ENCODE measurements at regions not wholly inside any gene's neighbourhood (a gene's known extent, or its start where the extent isn't known, plus 50 kb on each side); places are given as distances from the start of the nearest gene placed in this dataset.

DNA sequence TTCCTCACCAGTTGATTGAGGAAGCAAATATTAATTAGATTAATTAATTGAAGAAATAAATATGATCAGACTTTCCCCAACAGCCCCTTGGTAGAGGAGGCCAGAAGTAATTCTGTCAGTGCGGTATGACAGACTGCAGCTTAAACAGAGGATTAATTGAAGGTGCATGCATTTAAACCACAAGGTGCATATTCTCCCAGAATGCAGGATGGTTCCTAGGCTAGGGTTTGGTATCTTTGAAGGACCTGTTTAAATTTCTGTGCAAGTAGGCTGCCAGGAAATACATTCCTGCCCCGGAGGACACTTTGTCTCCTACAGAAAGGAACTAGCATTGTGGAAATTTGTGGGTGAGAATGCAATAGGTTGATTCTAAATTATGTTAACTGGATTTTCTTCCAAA is 50.5 kb upstream of the PALM2AKAP2 start:
- no peak for DNase-seq (ENCODE audit: low spot score in 2 of 2)
- Histone ChIP-seq H3K36me3 (no peaks in the 10 kb centered on the region), H3K27me3 (no peaks in the 10 kb centered on the region), H3K4me3 (no peak overlapping the region), H3K27ac (no peak overlapping the region), H3K4me1 (peaks cover 0 to 5% of the 10 kb centered on the region in 2 donors), H3K9me3 (no peaks in the 10 kb centered on the region)
- TF ChIP-seq, protein P1, sequence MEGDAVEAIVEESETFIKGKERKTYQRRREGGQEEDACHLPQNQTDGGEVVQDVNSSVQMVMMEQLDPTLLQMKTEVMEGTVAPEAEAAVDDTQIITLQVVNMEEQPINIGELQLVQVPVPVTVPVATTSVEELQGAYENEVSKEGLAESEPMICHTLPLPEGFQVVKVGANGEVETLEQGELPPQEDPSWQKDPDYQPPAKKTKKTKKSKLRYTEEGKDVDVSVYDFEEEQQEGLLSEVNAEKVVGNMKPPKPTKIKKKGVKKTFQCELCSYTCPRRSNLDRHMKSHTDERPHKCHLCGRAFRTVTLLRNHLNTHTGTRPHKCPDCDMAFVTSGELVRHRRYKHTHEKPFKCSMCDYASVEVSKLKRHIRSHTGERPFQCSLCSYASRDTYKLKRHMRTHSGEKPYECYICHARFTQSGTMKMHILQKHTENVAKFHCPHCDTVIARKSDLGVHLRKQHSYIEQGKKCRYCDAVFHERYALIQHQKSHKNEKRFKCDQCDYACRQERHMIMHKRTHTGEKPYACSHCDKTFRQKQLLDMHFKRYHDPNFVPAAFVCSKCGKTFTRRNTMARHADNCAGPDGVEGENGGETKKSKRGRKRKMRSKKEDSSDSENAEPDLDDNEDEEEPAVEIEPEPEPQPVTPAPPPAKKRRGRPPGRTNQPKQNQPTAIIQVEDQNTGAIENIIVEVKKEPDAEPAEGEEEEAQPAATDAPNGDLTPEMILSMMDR (IDR thresholded peaks at IDR 0.05), result no peak
- intact Hi-C loops (cut with DNase I), result no loop called here

Data from ascending aorta (tissue), 2 donors.